Activated naive CD8-positive, alpha-beta T cell treated with anti-CD3 and anti-CD28 coated beads for 36 hours (primary cell): ENCODE measurements at regions not wholly inside any gene's neighbourhood (a gene's known extent, or its start where the extent isn't known, plus 50 kb on each side); places are given as distances from the start of the nearest gene placed in this dataset.

ENCODE experiments used
- DNase-seq: peaks from one replicate; pipeline ENCODE4 v3.0.0; 2021
- H3K27ac Mint-ChIP-seq: one replicate; pipeline ENCODE4 v1.8.0; 2022; ENCODE audit warnings: mild to moderate bottlenecking, moderate library complexity, mixed read lengths
- H3K27me3 Mint-ChIP-seq: one replicate; pipeline ENCODE4 v1.8.0; 2022; ENCODE audit warnings: mild to moderate bottlenecking, mixed read lengths
- H3K36me3 Mint-ChIP-seq: one replicate; pipeline ENCODE4 v1.8.0; 2021; ENCODE audit warnings: mild to moderate bottlenecking, mixed read lengths
- H3K4me1 Mint-ChIP-seq: one replicate; pipeline ENCODE4 v1.8.0; 2021; ENCODE audit warnings: mixed read lengths
- H3K4me3 Mint-ChIP-seq: one replicate; pipeline ENCODE4 v1.8.0; 2022; ENCODE audit warnings: mild to moderate bottlenecking, moderate library complexity, mixed read lengths
- H3K9me3 Mint-ChIP-seq: one replicate; pipeline ENCODE4 v1.8.0; 2022; ENCODE audit warnings: mixed read lengths

- Mint-ChIP-seq H3K4me1 (no peaks in the 10 kb centered on the region), H3K27me3 (no peaks in the 10 kb centered on the region), H3K9me3 (no peaks in the 10 kb centered on the region), H3K27ac (no peak overlapping the region), H3K36me3 (no peaks in the 10 kb centered on the region), H3K4me3 (no peak overlapping the region)
- no peak for DNase-seq
Measured at GRCh38 chr5:133712562-133712961, 100.2 kb upstream of the FSTL4 start.

DNA sequence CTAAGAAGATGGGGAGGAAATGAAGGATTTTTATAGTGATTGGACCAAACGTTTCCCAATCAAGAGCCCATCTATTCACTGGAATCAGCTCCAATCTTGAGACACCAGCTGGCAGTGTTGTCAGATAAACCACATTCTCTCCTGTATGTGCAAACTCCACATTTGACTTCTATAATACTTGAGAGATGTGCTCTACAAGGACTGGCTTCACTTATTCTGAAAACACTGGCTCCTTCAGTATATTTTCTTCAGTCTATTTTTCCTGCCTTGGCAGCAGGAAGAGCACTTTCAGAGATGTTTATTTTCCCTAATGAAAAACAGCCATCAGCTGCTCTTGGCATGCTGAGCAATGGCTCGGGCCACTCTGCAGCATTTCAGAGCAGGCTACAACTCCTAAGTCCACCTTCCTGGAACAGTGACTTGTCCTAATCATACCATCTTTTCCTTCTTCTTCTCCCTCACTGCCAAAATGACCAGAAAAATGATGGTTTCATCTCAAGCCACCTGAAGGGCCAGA, 96.9 kb upstream of the FSTL4 start:
- Mint-ChIP-seq H3K36me3 (no peaks in the 10 kb centered on the region), H3K27ac (no peak overlapping the region), H3K27me3 (no peaks in the 10 kb centered on the region), H3K4me1 (no peaks in the 10 kb centered on the region), H3K9me3 (no peaks in the 10 kb centered on the region), H3K4me3 (no peak overlapping the region)
- no peak for DNase-seq

DNA sequence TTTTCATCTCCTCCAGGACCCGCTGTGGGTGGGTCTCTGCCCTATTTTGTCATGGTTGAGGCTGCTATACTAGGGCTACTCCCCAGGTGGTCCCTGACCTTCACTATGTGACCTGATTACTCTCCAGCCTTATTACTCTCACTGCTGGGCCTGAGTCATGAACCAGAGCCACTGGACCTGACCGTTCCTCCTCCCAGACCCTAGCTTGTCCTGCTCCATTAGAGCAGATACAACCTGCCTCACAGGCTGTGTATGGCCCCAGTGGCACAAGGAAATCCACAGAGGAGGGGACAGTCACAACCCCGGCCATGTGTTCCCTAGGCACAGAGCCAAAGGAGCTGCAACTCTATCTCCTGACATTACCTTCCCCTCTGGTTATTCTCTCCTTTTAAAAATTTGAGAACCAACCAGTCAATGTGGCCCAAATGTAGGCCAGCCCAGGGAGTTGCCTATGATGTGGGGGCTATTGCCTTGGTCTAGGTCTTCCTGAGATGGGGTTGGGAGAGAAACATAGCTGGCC, 96.0 kb upstream of the FSTL4 start:
- Mint-ChIP-seq H3K27ac (no peak overlapping the region), H3K4me1 (no peaks in the 10 kb centered on the region), H3K4me3 (no peak overlapping the region), H3K27me3 (no peaks in the 10 kb centered on the region), H3K9me3 (no peaks in the 10 kb centered on the region), H3K36me3 (no peaks in the 10 kb centered on the region)
- no peak for DNase-seq

- Mint-ChIP-seq H3K27me3 (no peaks in the 10 kb centered on the region), H3K27ac (no peak overlapping the region), H3K4me1 (no peaks in the 10 kb centered on the region), H3K4me3 (no peak overlapping the region), H3K9me3 (no peaks in the 10 kb centered on the region), H3K36me3 (no peaks in the 10 kb centered on the region)
- DNase-seq, result no peak
Measured at GRCh38 chr5:133707629-133708028, 95.3 kb upstream of the FSTL4 start.

DNA sequence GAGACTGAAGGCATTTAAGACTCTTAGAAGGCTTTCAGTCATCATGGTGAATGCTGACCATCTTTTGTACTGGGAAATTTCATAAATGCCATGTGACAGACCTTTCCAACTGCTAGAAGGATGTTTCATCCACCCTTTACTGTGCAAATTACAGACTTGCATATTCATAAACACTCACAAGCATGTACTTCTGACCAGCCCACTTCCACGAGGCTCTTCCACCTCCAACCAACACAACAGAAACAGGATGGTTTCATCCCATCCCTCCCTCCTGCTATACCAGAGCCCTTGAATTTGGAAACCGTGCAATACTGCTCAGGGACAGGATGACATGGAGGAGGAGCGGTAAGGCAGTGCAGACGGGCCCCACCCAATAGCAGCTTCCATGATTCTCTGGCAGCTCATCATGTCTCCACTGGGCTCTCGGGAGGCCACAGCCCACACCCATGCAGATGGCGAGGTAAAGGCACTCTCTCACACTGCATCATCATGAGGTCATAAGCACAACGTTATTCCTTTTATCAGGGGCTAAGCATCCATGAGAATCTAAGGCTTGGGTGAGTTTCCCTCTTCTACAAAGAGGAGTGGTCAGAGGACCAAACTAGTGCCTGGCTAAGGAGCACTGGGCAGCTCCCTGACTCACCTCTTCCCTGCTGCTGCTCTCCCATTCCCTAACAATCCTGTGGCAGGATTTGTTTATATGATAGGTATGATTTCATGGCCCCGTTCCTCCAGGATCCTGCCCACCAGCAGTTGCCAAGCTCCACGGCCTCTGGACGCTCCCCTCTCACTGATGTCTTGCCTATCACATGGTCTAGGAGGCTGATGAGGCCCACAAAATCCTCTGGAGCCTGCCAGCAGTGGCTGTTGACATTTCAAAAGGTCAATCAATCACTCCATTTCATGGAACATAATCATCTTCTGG, 94.4 kb upstream of the FSTL4 start:
- H3K27ac Mint-ChIP-seq, result no peak overlapping the region
- H3K36me3 Mint-ChIP-seq, result no peaks in the 10 kb centered on the region
- H3K9me3 Mint-ChIP-seq, result no peaks in the 10 kb centered on the region
- no peak overlapping the region for H3K4me3 Mint-ChIP-seq
- DNase-seq, result no peak
- H3K27me3 Mint-ChIP-seq, result no peaks in the 10 kb centered on the region
- H3K4me1 Mint-ChIP-seq, result no peaks in the 10 kb centered on the region

DNA sequence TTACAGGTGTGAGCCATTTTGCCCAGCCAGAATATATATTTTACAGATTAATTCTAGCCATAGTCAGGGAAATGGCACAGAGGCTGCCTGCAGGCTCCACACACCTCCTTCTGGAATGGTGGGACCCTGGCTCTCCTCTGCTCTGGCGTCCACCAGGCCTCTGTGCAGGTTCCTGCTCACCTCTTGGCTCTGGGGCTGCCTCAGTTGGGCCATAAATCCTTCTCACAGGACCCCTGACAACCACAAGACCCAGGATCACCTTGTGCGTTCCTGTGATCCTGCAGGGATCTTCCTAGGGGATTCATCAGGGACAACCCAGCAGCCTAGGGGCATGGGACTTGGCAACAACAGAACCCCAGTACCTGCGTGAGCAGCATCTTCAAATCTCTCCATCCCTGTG, 93.0 kb upstream of the FSTL4 start:
- H3K9me3 Mint-ChIP-seq, result no peaks in the 10 kb centered on the region
- no peaks in the 10 kb centered on the region for H3K4me1 Mint-ChIP-seq
- H3K27ac Mint-ChIP-seq, result no peak overlapping the region
- DNase-seq, result no peak
- H3K27me3 Mint-ChIP-seq, result no peaks in the 10 kb centered on the region
- no peaks in the 10 kb centered on the region for H3K36me3 Mint-ChIP-seq
- H3K4me3 Mint-ChIP-seq, result no peak overlapping the region

DNA sequence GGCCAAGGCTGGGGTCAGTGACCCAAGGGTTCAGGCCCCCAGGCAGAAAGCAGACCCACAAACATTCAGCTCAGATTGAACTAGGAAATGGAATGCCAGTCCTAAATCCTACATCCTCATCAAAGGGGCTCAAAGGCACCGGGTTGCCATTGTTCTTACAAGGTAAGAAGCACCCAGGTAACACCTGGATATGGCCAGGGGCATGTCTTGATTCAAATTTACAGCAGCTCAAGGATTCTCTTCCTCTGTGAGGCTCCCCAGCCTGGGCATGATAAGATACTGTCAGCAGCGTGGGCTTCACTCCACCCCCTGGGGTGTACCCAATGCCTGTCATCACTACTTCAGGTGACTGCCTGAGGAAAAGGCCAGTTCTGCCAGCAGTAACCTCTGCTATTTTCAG, 92.1 kb upstream of the FSTL4 start:
- Mint-ChIP-seq H3K9me3 (no peaks in the 10 kb centered on the region), H3K4me3 (no peak overlapping the region), H3K4me1 (peaks cover under 1% of the 10 kb centered on the region), H3K36me3 (no peaks in the 10 kb centered on the region), H3K27me3 (no peaks in the 10 kb centered on the region), H3K27ac (no peak overlapping the region)
- DNase-seq, result no peak

DNA sequence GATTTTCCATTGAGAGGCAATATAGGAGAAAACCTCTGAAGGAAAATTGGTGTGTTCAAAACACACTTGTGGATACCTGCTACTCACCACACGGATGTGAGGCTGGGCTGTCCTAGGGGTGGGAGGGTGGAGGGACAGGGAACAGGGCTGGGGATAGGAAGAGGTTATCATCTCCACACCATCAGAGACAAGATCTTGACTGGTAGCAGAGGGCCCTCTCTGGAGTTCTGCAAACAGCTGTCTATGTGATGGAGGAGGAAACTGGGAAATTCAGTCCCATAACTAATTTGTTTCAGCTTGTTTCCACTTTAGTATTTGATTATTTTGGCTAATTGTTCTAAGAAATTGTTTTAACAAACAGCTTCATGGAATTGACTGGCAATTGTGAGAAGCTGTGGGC, 91.6 kb upstream of the FSTL4 start:
- peaks cover 4% of the 10 kb centered on the region for H3K4me1 Mint-ChIP-seq
- no peak overlapping the region for H3K27ac Mint-ChIP-seq
- no peaks in the 10 kb centered on the region for H3K36me3 Mint-ChIP-seq
- no peaks in the 10 kb centered on the region for H3K9me3 Mint-ChIP-seq
- DNase-seq, result no peak
- no peak overlapping the region for H3K4me3 Mint-ChIP-seq
- no peaks in the 10 kb centered on the region for H3K27me3 Mint-ChIP-seq

- no peaks in the 10 kb centered on the region for H3K9me3 Mint-ChIP-seq
- no peaks in the 10 kb centered on the region for H3K27me3 Mint-ChIP-seq
- DNase-seq, result no peak
- H3K4me3 Mint-ChIP-seq, result no peak overlapping the region
- no peak overlapping the region for H3K27ac Mint-ChIP-seq
- H3K36me3 Mint-ChIP-seq, result no peaks in the 10 kb centered on the region
- H3K4me1 Mint-ChIP-seq, result peaks cover 4% of the 10 kb centered on the region
Measured at GRCh38 chr5:133702791-133703770, 90.7 kb upstream of the FSTL4 start.

DNA sequence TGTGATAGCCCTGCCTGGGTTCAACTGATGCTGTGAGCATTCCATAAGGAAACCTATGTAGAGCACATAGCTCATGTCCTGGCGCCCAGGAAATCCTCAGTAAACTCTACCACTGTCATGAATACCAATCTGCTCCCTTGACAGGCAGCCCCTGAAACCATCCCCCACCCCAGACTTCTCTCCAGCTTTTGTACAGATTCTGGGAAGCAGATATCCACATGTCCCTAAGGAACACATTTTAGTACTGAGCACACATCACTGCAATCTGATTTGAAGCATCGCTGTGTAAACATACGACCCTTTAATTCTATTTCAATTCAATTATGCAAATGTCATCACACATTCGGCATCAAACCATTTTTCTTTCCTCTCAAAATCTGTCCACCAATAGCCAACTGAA, 89.5 kb upstream of the FSTL4 start:
- H3K4me3 Mint-ChIP-seq, result no peak overlapping the region
- no peaks in the 10 kb centered on the region for H3K9me3 Mint-ChIP-seq
- H3K4me1 Mint-ChIP-seq, result peaks cover 4% of the 10 kb centered on the region

DNA sequence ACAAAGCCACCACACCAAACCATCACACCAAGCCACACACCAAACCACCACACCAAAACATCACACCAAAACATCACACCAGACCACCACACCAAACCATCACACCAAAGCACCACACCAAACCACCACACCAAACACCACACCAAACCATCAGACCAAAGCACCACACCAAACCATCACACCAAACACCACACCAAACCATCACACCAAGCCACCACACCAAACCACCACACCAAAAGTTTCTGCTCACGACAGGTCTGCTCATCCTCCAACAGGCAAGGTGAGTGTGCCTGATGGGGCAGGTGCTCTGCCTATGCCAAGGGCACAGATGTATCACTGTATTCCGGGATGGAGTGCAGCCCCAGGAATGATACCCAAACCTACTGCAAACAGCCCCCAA, 87.9 kb upstream of the FSTL4 start:
- Mint-ChIP-seq H3K27me3 (no peaks in the 10 kb centered on the region), H3K27ac (no peak overlapping the region), H3K4me3 (no peak overlapping the region), H3K36me3 (no peaks in the 10 kb centered on the region), H3K9me3 (no peaks in the 10 kb centered on the region), H3K4me1 (peaks cover 4% of the 10 kb centered on the region)
- DNase-seq, result no peak

More for the DNA sequence above, 89.5 kb upstream of the FSTL4 start:
- no peak overlapping the region for H3K27ac Mint-ChIP-seq
- H3K27me3 Mint-ChIP-seq, result no peaks in the 10 kb centered on the region
- no peak for DNase-seq
- H3K36me3 Mint-ChIP-seq, result no peaks in the 10 kb centered on the region

GRCh38 chr5:133698646-133699526, 86.5 kb upstream of the FSTL4 start:
- no peaks in the 10 kb centered on the region for H3K27me3 Mint-ChIP-seq
- H3K4me1 Mint-ChIP-seq, result peaks cover 13% of the 10 kb centered on the region
- no peak overlapping the region for H3K27ac Mint-ChIP-seq
- H3K4me3 Mint-ChIP-seq, result no peak overlapping the region
- DNase-seq, result no peak
- no peaks in the 10 kb centered on the region for H3K36me3 Mint-ChIP-seq
- H3K9me3 Mint-ChIP-seq, result no peaks in the 10 kb centered on the region

GRCh38 chr5:133698259-133698554, 85.9 kb upstream of the FSTL4 start:
- no peaks in the 10 kb centered on the region for H3K36me3 Mint-ChIP-seq
- DNase-seq, result no peak
- no peak overlapping the region for H3K27ac Mint-ChIP-seq
- no peaks in the 10 kb centered on the region for H3K27me3 Mint-ChIP-seq
- no peak overlapping the region for H3K4me3 Mint-ChIP-seq
- H3K9me3 Mint-ChIP-seq, result no peaks in the 10 kb centered on the region
- H3K4me1 Mint-ChIP-seq, result peaks cover 13% of the 10 kb centered on the region

DNA sequence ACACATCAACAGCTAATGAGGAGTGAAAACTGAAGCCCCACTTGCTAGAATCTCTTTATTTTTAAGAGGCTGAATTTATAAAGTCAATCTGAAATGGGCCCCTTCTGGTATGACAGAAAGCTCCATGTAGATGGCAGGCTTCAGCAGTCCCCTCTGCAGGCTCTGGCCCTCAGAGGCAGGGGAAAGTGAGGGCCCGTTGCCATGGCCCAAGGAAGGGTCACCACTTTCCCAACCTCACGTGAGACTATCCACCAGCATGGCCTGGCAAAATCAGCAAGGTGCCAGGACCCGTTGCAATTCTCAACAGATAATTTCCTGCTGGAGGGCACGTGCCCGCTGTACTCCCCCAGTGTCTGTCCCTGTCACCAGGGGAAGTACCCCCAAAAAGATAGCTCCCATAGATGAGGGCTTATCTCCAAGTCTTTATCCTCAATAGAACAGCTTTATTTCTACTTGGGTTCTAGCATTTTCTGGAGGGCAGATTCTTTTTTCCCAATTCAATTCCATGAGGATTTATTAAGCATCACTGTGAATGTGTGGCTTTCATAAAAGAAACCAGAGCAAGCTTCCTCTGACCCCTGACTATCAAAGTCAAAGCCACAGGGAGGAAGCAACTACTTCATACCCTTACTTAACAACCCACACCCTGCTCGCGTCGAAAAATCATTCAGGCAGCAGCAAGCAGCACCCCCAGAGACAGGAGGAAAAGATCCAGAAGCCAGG, 85.4 kb upstream of the FSTL4 start:
- no peak overlapping the region for H3K4me3 Mint-ChIP-seq
- no peaks in the 10 kb centered on the region for H3K36me3 Mint-ChIP-seq
- no peaks in the 10 kb centered on the region for H3K27me3 Mint-ChIP-seq
- no peak for DNase-seq
- H3K27ac Mint-ChIP-seq, result no peak overlapping the region
- peaks cover 13% of the 10 kb centered on the region for H3K4me1 Mint-ChIP-seq
- H3K9me3 Mint-ChIP-seq, result no peaks in the 10 kb centered on the region
